ENCODE measurements at regions not wholly inside any gene's neighbourhood (a gene's known extent, or its start where the extent isn't known, plus 50 kb on each side); places are given as distances from the start of the nearest gene placed in this dataset.
"Not testable (repeated sequence)": the region's sequence is repeated elsewhere in the genome, so short reads cannot be mapped to it uniquely, and the experiment has no call there.

GRCh38 chr20:53778736-53779135, 185.1 kb upstream of the ZNF217 start:
- Histone ChIP-seq H3K9me3 (ENCODE audit: low read length) (no peaks in the 10 kb centered on the region), H3K4me1 (ENCODE audit: insufficient read depth, low read length) (peaks cover 2% of the 10 kb centered on the region), H3K27me3 (ENCODE audit: insufficient read depth, low read length) (no peaks in the 10 kb centered on the region), H2AFZ (ENCODE audit: low read depth, low read length) (no peak overlapping the region), H3K4me3 (ENCODE audit: low read length) (no peak overlapping the region), H3K36me3 (ENCODE audit: insufficient read depth, low read length) (no peaks in the 10 kb centered on the region)

GRCh38 chr20:53778041-53778516, 184.4 kb upstream of the ZNF217 start:
- no peaks in the 10 kb centered on the region for H3K9me3 ChIP-seq (ENCODE audit: low read length)
- no peaks in the 10 kb centered on the region for H3K36me3 ChIP-seq (ENCODE audit: insufficient read depth, low read length)
- H3K4me3 ChIP-seq (ENCODE audit: low read length) = no peak overlapping the region
- H2AFZ ChIP-seq (ENCODE audit: low read depth, low read length) = no peak overlapping the region
- peaks cover 8% of the 10 kb centered on the region for H3K4me1 ChIP-seq (ENCODE audit: insufficient read depth, low read length)
- H3K27me3 ChIP-seq (ENCODE audit: insufficient read depth, low read length) = no peaks in the 10 kb centered on the region

DNA sequence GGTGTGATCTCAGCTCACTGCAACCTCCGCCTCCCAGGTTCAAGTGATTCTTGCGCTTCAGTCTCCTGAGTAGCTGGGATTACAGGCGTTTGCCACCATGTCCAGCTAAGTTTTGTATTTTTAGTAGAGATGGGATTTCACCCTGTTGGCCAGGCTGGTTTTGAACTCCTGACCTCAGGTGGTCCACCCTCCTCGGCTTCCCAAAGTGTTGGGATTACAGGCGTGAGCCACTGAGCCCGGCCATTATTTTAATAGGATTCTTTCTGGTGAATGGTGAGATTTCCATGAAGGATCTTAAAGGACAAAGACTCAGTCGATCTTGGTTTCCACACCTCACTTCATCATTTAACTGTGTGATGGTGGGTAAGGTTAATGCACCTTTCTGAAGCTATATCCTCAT, 183.8 kb upstream of the ZNF217 start:
- not testable (repeated sequence) for H3K9me3 ChIP-seq (ENCODE audit: low read length); H3K4me1 ChIP-seq (ENCODE audit: insufficient read depth, low read length); H3K27me3 ChIP-seq (ENCODE audit: insufficient read depth, low read length); H3K4me3 ChIP-seq (ENCODE audit: low read length); H3K36me3 ChIP-seq (ENCODE audit: insufficient read depth, low read length); H2AFZ ChIP-seq (ENCODE audit: low read depth, low read length)

GRCh38 chr20:53776858-53777257, 183.2 kb upstream of the ZNF217 start:
- H3K36me3 ChIP-seq (ENCODE audit: insufficient read depth, low read length) = no peaks in the 10 kb centered on the region
- no peak overlapping the region for H2AFZ ChIP-seq (ENCODE audit: low read depth, low read length)
- peaks cover 8% of the 10 kb centered on the region for H3K4me1 ChIP-seq (ENCODE audit: insufficient read depth, low read length)
- no peak overlapping the region for H3K4me3 ChIP-seq (ENCODE audit: low read length)
- H3K9me3 ChIP-seq (ENCODE audit: low read length) = no peaks in the 10 kb centered on the region
- no peaks in the 10 kb centered on the region for H3K27me3 ChIP-seq (ENCODE audit: insufficient read depth, low read length)

- H3K4me3 ChIP-seq (ENCODE audit: low read length) = no peak overlapping the region
Observed at GRCh38 chr20:53774461-53775203, 181.0 kb upstream of the ZNF217 start.

DNA sequence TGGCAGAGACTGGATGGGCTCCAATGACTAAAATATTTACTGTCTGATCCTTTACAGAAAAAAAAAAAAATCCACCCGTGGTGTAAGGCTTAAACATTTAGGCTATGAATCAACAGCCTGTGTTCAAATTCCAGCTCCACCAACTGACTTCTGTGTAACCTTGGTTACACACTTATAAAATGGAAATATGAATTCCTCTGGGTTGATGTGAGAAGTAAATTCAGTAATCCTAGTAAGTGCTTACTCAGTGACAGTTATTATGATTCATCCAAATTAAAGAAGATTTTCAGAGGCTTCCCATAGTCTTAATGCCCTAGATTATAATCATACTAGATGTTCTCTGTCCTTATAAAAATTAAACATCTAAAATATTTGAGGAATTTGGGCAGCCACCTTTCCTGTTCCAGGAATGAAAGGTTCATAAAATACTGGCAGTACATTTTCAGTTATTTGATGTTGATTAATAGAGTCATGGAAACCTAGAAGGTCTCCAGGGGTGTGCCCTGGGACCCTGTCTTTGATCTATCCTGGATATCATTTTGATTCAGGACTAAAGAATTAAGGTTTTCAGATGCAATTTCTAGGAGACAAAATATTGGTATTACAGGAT, 180.3 kb upstream of the ZNF217 start:
- H3K9me3 ChIP-seq (ENCODE audit: low read length) = no peaks in the 10 kb centered on the region
- H3K27me3 ChIP-seq (ENCODE audit: insufficient read depth, low read length) = no peaks in the 10 kb centered on the region
- H3K36me3 ChIP-seq (ENCODE audit: insufficient read depth, low read length) = no peaks in the 10 kb centered on the region
- H2AFZ ChIP-seq (ENCODE audit: low read depth, low read length) = no peak overlapping the region
- H3K4me3 ChIP-seq (ENCODE audit: low read length) = no peak overlapping the region
- peaks cover 8% of the 10 kb centered on the region for H3K4me1 ChIP-seq (ENCODE audit: insufficient read depth, low read length)

More at GRCh38 chr20:53774461-53775203, 181.0 kb upstream of the ZNF217 start:
- no peaks in the 10 kb centered on the region for H3K36me3 ChIP-seq (ENCODE audit: insufficient read depth, low read length)
- H3K9me3 ChIP-seq (ENCODE audit: low read length) = no peaks in the 10 kb centered on the region
- H3K4me1 ChIP-seq (ENCODE audit: insufficient read depth, low read length) = peaks cover 8% of the 10 kb centered on the region
- no peaks in the 10 kb centered on the region for H3K27me3 ChIP-seq (ENCODE audit: insufficient read depth, low read length)
- no peak overlapping the region for H2AFZ ChIP-seq (ENCODE audit: low read depth, low read length)

DNA sequence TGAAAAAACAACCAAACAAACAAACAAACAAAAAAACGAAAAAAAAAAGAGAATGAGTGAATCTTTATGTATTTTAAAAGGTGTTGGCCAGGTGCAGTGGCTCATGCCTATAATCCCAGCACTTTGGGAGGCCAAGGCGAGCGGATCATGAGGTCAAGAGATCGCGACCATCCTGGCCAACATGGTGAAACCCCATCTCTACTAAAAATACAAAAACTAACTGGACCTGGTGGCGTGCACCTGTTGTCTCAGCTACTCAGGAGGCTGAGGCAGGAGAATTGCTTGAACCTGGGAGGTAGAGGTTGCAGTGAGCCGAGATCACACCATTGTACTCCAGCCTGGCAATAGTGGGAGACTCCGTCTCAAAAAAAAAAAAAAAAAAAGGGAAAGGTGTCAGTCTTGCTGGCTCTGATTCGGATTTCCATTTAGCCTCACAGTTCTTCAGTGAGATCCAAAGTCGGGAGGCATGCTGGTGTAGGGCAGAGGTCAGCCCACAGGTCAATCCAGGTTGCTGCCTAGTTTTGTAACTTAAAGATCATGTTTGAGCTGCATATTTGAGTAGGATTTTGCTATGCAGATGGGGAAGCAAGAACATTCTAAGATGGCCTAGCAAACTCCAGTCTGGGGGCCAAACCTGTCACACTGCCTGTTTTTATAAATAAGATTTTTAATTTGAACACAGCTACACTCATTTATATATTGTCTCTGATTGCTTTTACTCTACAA, 179.6 kb upstream of the ZNF217 start:
- not testable (repeated sequence) for H3K36me3 ChIP-seq (ENCODE audit: insufficient read depth, low read length); H3K9me3 ChIP-seq (ENCODE audit: low read length); H3K4me3 ChIP-seq (ENCODE audit: low read length); H3K4me1 ChIP-seq (ENCODE audit: insufficient read depth, low read length); H2AFZ ChIP-seq (ENCODE audit: low read depth, low read length); H3K27me3 ChIP-seq (ENCODE audit: insufficient read depth, low read length)

- H3K36me3 ChIP-seq (ENCODE audit: insufficient read depth, low read length) = no peaks in the 10 kb centered on the region
Observed at GRCh38 chr20:53769041-53769440, 175.4 kb upstream of the ZNF217 start.

DNA sequence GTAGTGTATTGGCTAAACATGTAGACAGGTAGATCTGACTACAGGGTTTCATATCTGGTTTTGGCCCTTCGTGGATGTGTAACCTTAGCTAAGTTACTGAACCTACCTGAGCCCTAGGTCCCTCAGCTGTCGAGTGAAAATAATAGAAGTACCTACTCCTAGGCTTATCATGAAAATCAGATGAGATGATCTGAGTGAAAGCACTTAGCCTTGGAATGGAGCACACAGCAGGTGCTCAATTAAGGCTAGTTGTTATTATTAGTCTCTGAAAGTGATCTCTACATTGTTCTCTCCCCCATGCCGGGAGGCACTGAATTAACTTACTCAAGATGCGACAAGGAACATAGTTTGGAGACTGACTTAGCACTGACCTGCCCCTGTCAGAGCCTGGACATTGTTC, 174.7 kb upstream of the ZNF217 start:
- no peaks in the 10 kb centered on the region for H3K9me3 ChIP-seq (ENCODE audit: low read length)
- H3K4me1 ChIP-seq (ENCODE audit: insufficient read depth, low read length) = peaks cover 14% of the 10 kb centered on the region
- no peaks in the 10 kb centered on the region for H3K36me3 ChIP-seq (ENCODE audit: insufficient read depth, low read length)
- H2AFZ ChIP-seq (ENCODE audit: low read depth, low read length) = no peak overlapping the region
- no peak overlapping the region for H3K4me3 ChIP-seq (ENCODE audit: low read length)
- no peaks in the 10 kb centered on the region for H3K27me3 ChIP-seq (ENCODE audit: insufficient read depth, low read length)

More at GRCh38 chr20:53769041-53769440, 175.4 kb upstream of the ZNF217 start:
- Histone ChIP-seq H3K27me3 (ENCODE audit: insufficient read depth, low read length) (no peaks in the 10 kb centered on the region), H2AFZ (ENCODE audit: low read depth, low read length) (no peak overlapping the region), H3K4me3 (ENCODE audit: low read length) (no peak overlapping the region), H3K4me1 (ENCODE audit: insufficient read depth, low read length) (peaks cover 14% of the 10 kb centered on the region), H3K9me3 (ENCODE audit: low read length) (no peaks in the 10 kb centered on the region)

DNA sequence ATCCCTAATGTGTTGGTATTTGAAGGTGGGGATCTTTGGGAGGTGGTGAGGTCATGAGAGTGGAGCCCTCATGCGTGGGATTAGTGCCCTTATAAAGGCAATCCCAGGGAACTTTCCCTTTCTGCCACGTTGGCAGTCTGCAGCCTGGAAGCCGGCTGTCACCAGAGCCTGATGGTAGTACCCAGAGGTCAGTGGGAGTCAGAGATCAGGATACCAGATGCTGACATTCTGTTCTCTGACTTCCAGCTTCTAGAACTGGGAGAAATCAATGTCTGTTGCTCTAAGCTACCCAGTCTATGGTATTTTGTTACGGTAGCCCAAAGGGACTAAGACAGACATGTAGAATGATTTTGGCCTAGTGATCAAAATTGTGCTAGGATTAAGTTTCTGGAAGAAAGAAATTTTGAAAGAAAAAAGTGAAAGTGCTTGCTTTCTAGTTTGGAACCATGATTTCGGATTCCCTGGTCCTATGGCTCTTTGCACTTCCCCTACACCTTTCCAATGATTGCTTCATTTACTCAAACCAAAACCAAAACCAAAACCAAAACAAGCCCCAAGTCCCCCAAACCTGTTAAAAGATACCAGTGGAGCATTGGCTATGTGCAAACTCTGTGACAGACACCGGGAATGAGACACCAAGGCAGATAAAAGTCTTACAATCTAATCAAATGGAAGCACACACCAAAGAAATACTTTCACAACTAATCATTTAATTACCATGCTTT, 173.7 kb upstream of the ZNF217 start:
- H3K9me3 ChIP-seq (ENCODE audit: low read length) = no peaks in the 10 kb centered on the region
- H3K36me3 ChIP-seq (ENCODE audit: insufficient read depth, low read length) = no peaks in the 10 kb centered on the region
- no peak overlapping the region for H2AFZ ChIP-seq (ENCODE audit: low read depth, low read length)

DNA sequence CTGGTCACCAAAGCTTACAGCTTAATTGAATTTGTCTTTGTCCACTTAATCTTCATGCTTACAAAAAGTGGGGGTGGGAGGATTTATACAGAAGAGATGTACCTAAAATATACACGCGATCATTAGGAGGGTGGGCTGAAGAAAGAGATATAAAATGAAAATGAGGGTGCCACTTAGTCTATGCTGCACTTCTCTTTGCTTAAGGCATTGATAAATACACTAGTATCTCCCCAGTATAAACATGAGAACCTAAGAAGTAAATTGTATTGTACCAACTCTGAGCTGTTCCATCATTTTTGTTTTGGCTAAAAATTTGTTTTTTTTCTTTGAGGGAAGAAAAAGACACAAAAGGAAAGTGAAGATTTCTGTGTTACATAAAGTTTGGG, 170.8 kb upstream of the ZNF217 start:
- peaks cover 14% of the 10 kb centered on the region for H3K4me1 ChIP-seq (ENCODE audit: insufficient read depth, low read length)
- H3K27me3 ChIP-seq (ENCODE audit: insufficient read depth, low read length) = no peaks in the 10 kb centered on the region
- no peaks in the 10 kb centered on the region for H3K9me3 ChIP-seq (ENCODE audit: low read length)
- H2AFZ ChIP-seq (ENCODE audit: low read depth, low read length) = peak overlapping the region; percentile 27
- H3K4me3 ChIP-seq (ENCODE audit: low read length) = peak overlapping the region; percentile 17
- H3K36me3 ChIP-seq (ENCODE audit: insufficient read depth, low read length) = no peaks in the 10 kb centered on the region

More for the DNA sequence above, 173.7 kb upstream of the ZNF217 start:
- H3K27me3 ChIP-seq (ENCODE audit: insufficient read depth, low read length) = no peaks in the 10 kb centered on the region
- no peak overlapping the region for H3K4me3 ChIP-seq (ENCODE audit: low read length)
- H3K4me1 ChIP-seq (ENCODE audit: insufficient read depth, low read length) = peaks cover 14% of the 10 kb centered on the region

GRCh38 chr20:53763707-53764414, 170.2 kb upstream of the ZNF217 start:
- no peaks in the 10 kb centered on the region for H3K9me3 ChIP-seq (ENCODE audit: low read length)
- H3K27me3 ChIP-seq (ENCODE audit: insufficient read depth, low read length) = no peaks in the 10 kb centered on the region
- peaks cover 14% of the 10 kb centered on the region for H3K4me1 ChIP-seq (ENCODE audit: insufficient read depth, low read length)
- H3K36me3 ChIP-seq (ENCODE audit: insufficient read depth, low read length) = no peaks in the 10 kb centered on the region
- peak overlapping the region; percentile 27 for H2AFZ ChIP-seq (ENCODE audit: low read depth, low read length)
- peak overlapping the region; percentile 17 for H3K4me3 ChIP-seq (ENCODE audit: low read length)

Data from neuron (in vitro differentiated cells).